ENCODE measurements at regions not wholly inside any gene's neighbourhood (a gene's known extent, or its start where the extent isn't known, plus 50 kb on each side); places are given as distances from the start of the nearest gene placed in this dataset.

GRCh38 chr22:44615602-44616180, 86.3 kb upstream of the PRR5 start:
- TF ChIP-seq CTCF (IDR thresholded peaks at IDR 0.05) (no peak), POLR2A (IDR thresholded peaks at IDR 0.05) (no peak)

All from testis (tissue), 2 donors.